Thyroid gland (tissue), 4 donors: ENCODE measurements at regions not wholly inside any gene's neighbourhood (a gene's known extent, or its start where the extent isn't known, plus 50 kb on each side); places are given as distances from the start of the nearest gene placed in this dataset.
"Not testable (repeated sequence)": the region's sequence is repeated elsewhere in the genome, so short reads cannot be mapped to it uniquely, and the experiment has no call there.

Source experiments
- CTCF ChIP-seq, 6 experiments: fragments of 200-600 bp in 3 of 6; fragments of 450-650 bp in 3 of 6; sonication (generic) in 3 of 6; IDR thresholded peaks; one replicate each; pipeline ENCODE4 v1.5.1; 2016 to 2019; ENCODE audit warnings: antibody characterized with exemption in 6 of 6, mild to moderate bottlenecking in 2 of 6, inconsistent platforms in 1 of 6, moderate library complexity in 1 of 6
- POLR2A ChIP-seq, 2 donors: fragments of 450-650 bp; IDR thresholded peaks; one replicate each; pipeline ENCODE4 v1.6.1; 2017; ENCODE audit warnings: antibody characterized with exemption in 2 of 2, mild to moderate bottlenecking in 2 of 2, moderate library complexity in 1 of 2

GRCh38 chr9:65454034-65454433, 169.0 kb upstream of the FOXD4L5 start:
- TF ChIP-seq CTCF, POLR2A (IDR thresholded peaks at IDR 0.05): not testable (repeated sequence)
